IMR-90 (cell line): ENCODE measurements at regions not wholly inside any gene's neighbourhood (a gene's known extent, or its start where the extent isn't known, plus 50 kb on each side); places are given as distances from the start of the nearest gene placed in this dataset.

ENCODE experiments used
- CEBPB ChIP-seq: IDR thresholded peaks from 2 replicates; pipeline ENCODE4 v1.6.1; 2012; ENCODE audit warnings: low read depth, low read length, improper control_type of control experiment
- CHD1 ChIP-seq: IDR thresholded peaks from 2 replicates; pipeline ENCODE4 v1.6.1; 2012; ENCODE audit warnings: low read depth, low read length, improper control_type of control experiment
- FOS ChIP-seq: fragments of 150-350 bp; IDR thresholded peaks from 2 replicates; pipeline ENCODE4 v1.6.1; 2016; ENCODE audit warnings: low read depth, low read length
- MXI1 ChIP-seq: IDR thresholded peaks from 2 replicates; pipeline ENCODE4 v1.6.1; 2012; ENCODE audit warnings: low read depth, mild to moderate bottlenecking, low read length, moderate library complexity, borderline replicate concordance
- POLR2A ChIP-seq: IDR thresholded peaks from 2 replicates; pipeline ENCODE4 v1.6.1; 2012; ENCODE audit warnings: mild to moderate bottlenecking, low read depth, low read length
- RAD21 ChIP-seq: IDR thresholded peaks from 2 replicates; pipeline ENCODE4 v1.6.1; 2012; ENCODE audit warnings: low read length, improper control_type of control experiment
- RCOR1 ChIP-seq: IDR thresholded peaks from 2 replicates; pipeline ENCODE4 v1.6.1; 2012; ENCODE audit warnings: mild to moderate bottlenecking, low read length, improper control_type of control experiment; ENCODE audit not compliant: insufficient replicate concordance
- SMC3 ChIP-seq: fragments of 150-350 bp; IDR thresholded peaks from 2 replicates; pipeline ENCODE4 v1.6.1; 2016; ENCODE audit warnings: low read depth, mild to moderate bottlenecking, antibody characterized with exemption, low read length, moderate library complexity
- USF2 ChIP-seq: fragments of 150-350 bp; IDR thresholded peaks from 2 replicates; pipeline ENCODE4 v1.6.1; 2017; ENCODE audit warnings: mild to moderate bottlenecking, antibody characterized with exemption, low read length, low read depth
- TF ChIP-seq, protein P1 (sequence below): conservative IDR thresholded peaks from 2 replicates; pipeline ENCODE4 v1.5.1; 2012; ENCODE audit warnings: mild to moderate bottlenecking, low read depth, low read length, improper control_type of control experiment
- TF ChIP-seq, protein P2 (sequence below): fragments of 150-350 bp; IDR thresholded peaks from 2 replicates; pipeline ENCODE4 v1.6.1; 2016; ENCODE audit warnings: low read depth, mild to moderate bottlenecking, low read length, moderate library complexity, borderline replicate concordance

- TF ChIP-seq USF2 (no peak), POLR2A (no peak), MXI1 (no peak), CHD1 (no peak), CEBPB (no peak), FOS (no peak), RAD21 (no peak), SMC3 (no peak), RCOR1 (no peak)
- TF ChIP-seq, protein P1, sequence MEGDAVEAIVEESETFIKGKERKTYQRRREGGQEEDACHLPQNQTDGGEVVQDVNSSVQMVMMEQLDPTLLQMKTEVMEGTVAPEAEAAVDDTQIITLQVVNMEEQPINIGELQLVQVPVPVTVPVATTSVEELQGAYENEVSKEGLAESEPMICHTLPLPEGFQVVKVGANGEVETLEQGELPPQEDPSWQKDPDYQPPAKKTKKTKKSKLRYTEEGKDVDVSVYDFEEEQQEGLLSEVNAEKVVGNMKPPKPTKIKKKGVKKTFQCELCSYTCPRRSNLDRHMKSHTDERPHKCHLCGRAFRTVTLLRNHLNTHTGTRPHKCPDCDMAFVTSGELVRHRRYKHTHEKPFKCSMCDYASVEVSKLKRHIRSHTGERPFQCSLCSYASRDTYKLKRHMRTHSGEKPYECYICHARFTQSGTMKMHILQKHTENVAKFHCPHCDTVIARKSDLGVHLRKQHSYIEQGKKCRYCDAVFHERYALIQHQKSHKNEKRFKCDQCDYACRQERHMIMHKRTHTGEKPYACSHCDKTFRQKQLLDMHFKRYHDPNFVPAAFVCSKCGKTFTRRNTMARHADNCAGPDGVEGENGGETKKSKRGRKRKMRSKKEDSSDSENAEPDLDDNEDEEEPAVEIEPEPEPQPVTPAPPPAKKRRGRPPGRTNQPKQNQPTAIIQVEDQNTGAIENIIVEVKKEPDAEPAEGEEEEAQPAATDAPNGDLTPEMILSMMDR: no peak
- TF ChIP-seq, protein P2, sequence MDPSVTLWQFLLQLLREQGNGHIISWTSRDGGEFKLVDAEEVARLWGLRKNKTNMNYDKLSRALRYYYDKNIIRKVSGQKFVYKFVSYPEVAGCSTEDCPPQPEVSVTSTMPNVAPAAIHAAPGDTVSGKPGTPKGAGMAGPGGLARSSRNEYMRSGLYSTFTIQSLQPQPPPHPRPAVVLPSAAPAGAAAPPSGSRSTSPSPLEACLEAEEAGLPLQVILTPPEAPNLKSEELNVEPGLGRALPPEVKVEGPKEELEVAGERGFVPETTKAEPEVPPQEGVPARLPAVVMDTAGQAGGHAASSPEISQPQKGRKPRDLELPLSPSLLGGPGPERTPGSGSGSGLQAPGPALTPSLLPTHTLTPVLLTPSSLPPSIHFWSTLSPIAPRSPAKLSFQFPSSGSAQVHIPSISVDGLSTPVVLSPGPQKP: no peak
Observed at GRCh38 chr1:77632216-77632615, 50.2 kb downstream of the ZZZ3 start.
